ENCODE measurements at regions not wholly inside any gene's neighbourhood (a gene's known extent, or its start where the extent isn't known, plus 50 kb on each side); places are given as distances from the start of the nearest gene placed in this dataset.

DNA sequence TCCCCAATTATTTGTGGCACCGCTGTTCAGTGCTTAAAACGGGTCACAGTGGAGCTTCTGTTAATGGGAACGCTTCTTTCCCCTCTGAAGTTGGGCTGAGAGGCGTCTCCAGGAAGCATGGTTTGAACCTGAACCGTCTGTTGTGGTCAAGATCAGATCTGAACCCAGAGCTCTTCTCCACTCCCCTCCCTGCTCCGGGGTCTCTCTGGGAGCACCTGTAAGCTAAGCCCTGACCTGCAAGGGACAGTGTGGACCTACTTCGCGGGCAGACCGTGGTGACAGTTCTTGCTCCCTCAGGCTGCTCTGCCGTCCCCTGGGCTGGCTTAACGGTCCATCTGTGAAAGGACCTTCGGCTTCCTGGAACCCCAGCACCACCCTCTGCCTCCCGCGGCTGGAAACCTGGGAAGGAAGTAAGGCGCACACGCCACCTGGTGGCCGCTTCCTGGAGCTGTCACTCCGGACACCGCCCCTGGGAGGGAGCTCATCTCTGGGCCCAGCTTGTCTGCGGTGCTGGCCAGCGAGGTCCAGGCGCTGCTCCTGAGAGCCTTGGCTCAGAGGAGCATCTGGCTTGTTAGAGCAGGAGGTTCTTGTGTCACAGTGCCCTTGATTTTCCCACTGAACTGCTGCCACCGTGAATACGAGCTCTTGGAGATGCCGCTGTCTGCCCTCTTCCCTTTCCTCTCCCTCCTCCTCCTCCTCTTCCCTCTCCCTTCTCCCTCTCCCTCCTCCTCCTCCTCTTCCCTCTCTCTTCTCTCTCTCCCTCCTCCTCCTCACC lies 518.5 kb upstream of the EEF2KMT start:
- no peak overlapping the region for H3K4me3 ChIP-seq (ENCODE audit: low read length)
- DNase-seq (ENCODE audit: low read depth): no peak
- TF ChIP-seq, protein P1, sequence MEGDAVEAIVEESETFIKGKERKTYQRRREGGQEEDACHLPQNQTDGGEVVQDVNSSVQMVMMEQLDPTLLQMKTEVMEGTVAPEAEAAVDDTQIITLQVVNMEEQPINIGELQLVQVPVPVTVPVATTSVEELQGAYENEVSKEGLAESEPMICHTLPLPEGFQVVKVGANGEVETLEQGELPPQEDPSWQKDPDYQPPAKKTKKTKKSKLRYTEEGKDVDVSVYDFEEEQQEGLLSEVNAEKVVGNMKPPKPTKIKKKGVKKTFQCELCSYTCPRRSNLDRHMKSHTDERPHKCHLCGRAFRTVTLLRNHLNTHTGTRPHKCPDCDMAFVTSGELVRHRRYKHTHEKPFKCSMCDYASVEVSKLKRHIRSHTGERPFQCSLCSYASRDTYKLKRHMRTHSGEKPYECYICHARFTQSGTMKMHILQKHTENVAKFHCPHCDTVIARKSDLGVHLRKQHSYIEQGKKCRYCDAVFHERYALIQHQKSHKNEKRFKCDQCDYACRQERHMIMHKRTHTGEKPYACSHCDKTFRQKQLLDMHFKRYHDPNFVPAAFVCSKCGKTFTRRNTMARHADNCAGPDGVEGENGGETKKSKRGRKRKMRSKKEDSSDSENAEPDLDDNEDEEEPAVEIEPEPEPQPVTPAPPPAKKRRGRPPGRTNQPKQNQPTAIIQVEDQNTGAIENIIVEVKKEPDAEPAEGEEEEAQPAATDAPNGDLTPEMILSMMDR (conservative IDR thresholded peaks at IDR 0.05; ENCODE audit: low read depth, low read length): peak; percentile 29

- no peak for DNase-seq (ENCODE audit: low read depth)
- TF ChIP-seq, protein P1 (conservative IDR thresholded peaks at IDR 0.05; ENCODE audit: low read depth, low read length): no peak
- no peak overlapping the region for H3K4me3 ChIP-seq (ENCODE audit: low read length)
Measured at GRCh38 chr16:5607169-5607568, 509.6 kb upstream of the EEF2KMT start.

DNA sequence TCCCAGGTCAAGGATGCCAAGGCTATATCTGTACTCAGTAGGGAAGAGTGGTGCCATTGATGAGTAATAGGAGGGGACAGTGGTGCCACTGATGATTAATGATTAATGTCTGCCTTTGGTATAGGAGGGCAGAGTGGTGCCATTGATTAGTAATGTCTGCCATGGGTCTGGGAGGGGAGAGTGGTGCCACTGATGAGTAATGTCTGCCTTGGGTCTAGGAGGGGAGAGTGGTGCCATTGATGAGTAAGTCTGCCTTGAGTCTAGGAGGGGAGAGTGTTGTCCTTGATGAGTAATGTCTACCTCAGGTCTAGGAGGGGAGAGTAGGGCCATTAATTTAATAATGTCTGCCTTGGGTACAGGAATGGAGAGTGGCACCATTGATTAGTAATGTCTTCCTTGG lies 507.8 kb upstream of the EEF2KMT start:
- H3K4me3 ChIP-seq (ENCODE audit: low read length): no peak overlapping the region
- no peak for DNase-seq (ENCODE audit: low read depth)
- TF ChIP-seq, protein P1 (conservative IDR thresholded peaks at IDR 0.05; ENCODE audit: low read depth, low read length): no peak

DNA sequence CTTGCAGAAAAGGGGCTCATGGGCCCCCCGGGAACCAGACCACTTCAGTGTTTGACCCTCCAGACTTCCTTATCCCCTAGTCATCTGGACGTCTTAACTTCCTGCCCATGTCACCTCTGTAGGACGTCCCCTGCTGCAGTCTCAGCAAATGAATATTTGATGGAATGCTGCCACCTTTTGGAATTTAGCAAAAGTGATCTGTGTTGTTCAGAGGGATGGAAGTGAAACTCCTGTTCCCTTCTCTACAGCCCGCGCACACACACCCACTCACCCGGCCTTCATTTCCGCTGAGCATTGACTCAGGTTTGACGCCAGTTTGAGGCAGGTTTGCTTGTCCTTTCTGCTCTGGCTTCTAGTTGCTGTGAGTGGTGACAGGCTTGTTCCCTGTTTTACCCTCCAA lies 507.2 kb upstream of the EEF2KMT start:
- H3K4me3 ChIP-seq (ENCODE audit: low read length): no peak overlapping the region
- no peak for DNase-seq (ENCODE audit: low read depth)
- TF ChIP-seq, protein P1 (conservative IDR thresholded peaks at IDR 0.05; ENCODE audit: low read depth, low read length): no peak

GRCh38 chr16:5603836-5604235 lies 506.2 kb upstream of the EEF2KMT start:
- TF ChIP-seq, protein P1 (conservative IDR thresholded peaks at IDR 0.05; ENCODE audit: low read depth, low read length): no peak
- no peak for DNase-seq (ENCODE audit: low read depth)
- H3K4me3 ChIP-seq (ENCODE audit: low read length): no peak overlapping the region

GRCh38 chr16:5601957-5602356 lies 504.4 kb upstream of the EEF2KMT start:
- DNase-seq (ENCODE audit: low read depth): no peak
- H3K4me3 ChIP-seq (ENCODE audit: low read length): no peak overlapping the region
- TF ChIP-seq, protein P1 (conservative IDR thresholded peaks at IDR 0.05; ENCODE audit: low read depth, low read length): no peak

DNA sequence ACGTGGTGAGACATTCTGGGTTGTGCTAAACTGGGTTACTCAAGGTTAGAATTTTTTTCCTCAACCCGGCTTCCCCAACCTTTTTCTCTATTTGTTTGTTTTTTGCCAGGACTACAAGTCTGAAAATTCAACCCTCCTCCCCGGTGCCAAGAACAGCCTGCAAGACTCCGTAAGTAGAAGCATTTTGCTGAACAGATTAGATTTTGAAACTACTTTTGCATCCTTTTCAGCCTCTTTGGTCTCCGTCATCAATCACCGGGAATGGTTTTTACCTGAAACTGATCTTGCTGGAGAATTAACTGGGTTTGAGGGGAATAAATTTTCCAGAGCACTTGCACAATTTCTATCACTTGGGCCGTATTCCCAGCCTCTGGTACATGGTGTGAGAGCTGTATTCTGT lies 501.2 kb upstream of the EEF2KMT start:
- no peak for DNase-seq (ENCODE audit: low read depth)
- H3K4me3 ChIP-seq (ENCODE audit: low read length): no peak overlapping the region
- TF ChIP-seq, protein P1 (conservative IDR thresholded peaks at IDR 0.05; ENCODE audit: low read depth, low read length): no peak
